H7 (cell line): ENCODE measurements at regions not wholly inside any gene's neighbourhood (a gene's known extent, or its start where the extent isn't known, plus 50 kb on each side); places are given as distances from the start of the nearest gene placed in this dataset.
"Not testable (repeated sequence)": the region's sequence is repeated elsewhere in the genome, so short reads cannot be mapped to it uniquely, and the experiment has no call there.

Source experiments
- DNase-seq: peaks from one replicate; pipeline ENCODE4 v3.0.0; 2012
- H3K27me3 ChIP-seq: 2 replicates; pipeline ENCODE4 v1.6.0; 2011; ENCODE audit warnings: mild to moderate bottlenecking, low read length; ENCODE audit not compliant: control insufficient read depth, insufficient read depth
- H3K36me3 ChIP-seq: replicated peaks from 2 replicates; pipeline ENCODE4 v1.5.1; 2011; ENCODE audit warnings: low read length; ENCODE audit not compliant: control insufficient read depth, insufficient read depth
- H3K4me3 ChIP-seq: 2 replicates; pipeline ENCODE4 v1.5.1; 2011; ENCODE audit warnings: low read depth, mild to moderate bottlenecking, control low read depth, low read length, moderate library complexity; ENCODE audit not compliant: insufficient read depth

DNA sequence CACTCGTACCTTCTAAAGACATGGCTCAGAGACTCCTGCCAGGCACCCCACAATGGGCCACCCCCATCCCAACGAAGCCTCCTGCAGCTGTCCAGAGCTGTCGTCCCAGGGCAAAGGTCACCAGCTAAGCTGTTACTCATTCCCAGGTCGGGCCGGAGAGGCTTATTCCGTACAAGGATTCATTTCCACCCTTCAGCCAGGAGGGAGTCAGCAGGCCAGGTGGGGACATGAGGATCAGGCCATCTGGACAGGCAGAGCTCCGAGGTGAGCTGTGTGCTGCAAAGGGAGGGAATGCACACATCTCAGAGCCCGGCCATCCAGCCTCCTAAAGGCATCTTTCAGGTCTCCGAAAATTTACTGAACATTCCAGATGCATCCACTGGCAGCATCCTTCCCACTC lies 63.9 kb upstream of the NANOS1 start:
- Histone ChIP-seq H3K27me3 (no peaks in the 10 kb centered on the region; the same call in 1 of the 2 replicates), H3K4me3 (no peak overlapping the region), H3K36me3 (no peaks in the 10 kb centered on the region)
- no peak for DNase-seq

DNA sequence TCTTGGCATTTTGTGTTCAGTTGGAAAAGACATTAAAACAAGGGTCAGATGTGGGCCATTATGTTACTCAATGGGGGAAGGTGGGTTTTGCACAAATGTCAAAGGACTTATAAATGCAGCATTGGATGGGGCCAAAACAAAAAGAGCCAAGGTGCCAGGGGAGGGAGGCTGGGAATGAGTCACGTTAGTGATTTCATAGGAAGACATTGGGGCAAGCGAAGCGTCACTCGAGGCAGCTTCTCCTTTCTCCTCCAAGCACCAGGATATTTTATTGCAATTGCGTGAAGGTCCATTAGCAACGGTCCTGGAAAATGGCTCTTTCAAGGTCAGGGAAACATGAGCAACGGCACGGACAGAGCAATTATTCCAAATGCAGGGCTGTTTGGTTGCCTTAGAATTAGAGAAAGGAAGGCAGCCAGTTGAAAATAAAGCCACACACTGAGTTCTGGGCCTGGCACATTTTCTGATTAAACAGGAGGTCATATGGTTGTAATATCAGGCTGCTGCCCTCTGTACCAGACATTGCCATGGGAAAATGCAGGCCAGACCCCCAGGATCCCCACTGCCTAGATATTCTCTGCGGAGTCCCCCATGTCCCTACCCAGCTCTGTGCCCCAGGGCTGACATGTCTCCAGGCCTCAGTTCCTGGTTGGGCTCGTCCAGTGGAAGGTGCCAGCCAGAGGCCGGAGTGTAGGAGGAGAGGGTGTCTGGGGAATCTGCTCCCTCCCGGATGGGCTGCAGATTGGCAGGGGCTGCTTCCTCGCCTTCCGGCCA lies 63.3 kb upstream of the NANOS1 start:
- Histone ChIP-seq H3K27me3 (no peaks in the 10 kb centered on the region; the same call in 1 of the 2 replicates), H3K4me3 (no peak overlapping the region), H3K36me3 (no peaks in the 10 kb centered on the region)
- no peak for DNase-seq

DNA sequence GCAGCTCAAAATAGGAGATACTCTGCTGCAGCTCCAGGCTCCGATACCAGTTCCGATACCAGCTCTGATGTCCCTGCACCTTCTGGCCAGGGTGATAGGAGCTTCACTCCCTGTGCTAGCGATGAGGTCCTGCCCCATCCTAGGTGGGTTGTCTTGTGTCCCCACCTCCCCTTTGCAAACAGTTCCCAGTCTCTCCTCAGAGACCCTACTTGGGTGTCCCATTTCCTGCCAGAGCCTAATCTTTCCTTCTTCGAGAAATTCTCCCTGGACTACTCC lies 62.7 kb upstream of the NANOS1 start:
- no peak for DNase-seq

DNA sequence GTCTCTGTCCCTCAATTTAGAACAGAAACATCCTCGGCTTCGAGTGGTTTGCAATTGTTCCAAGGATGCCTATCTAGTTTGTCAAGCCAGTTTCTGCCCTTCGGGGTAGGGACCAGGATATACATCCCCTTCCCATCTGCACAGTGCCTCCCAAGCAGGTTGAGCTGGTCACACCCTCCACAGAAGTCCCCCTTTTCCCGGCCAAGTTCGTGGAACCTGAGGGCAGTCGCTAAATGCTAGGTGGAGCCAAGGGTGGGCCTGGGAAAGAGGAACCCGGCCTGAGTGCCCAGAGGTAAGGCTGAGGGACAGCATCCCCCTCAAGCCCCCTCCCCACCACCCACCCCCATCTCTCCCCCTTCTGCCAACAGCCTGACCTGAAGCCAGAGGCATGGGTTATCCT lies 62.4 kb upstream of the NANOS1 start:
- DNase-seq = no peak
- Histone ChIP-seq H3K36me3 (no peaks in the 10 kb centered on the region), H3K4me3 (no peak overlapping the region), H3K27me3 (no peaks in the 10 kb centered on the region; the same call in 1 of the 2 replicates)

More for the DNA sequence above, 62.7 kb upstream of the NANOS1 start:
- H3K27me3 ChIP-seq = no peaks in the 10 kb centered on the region; the same call in 1 of the 2 replicates
- no peaks in the 10 kb centered on the region for H3K36me3 ChIP-seq
- H3K4me3 ChIP-seq = no peak overlapping the region

DNA sequence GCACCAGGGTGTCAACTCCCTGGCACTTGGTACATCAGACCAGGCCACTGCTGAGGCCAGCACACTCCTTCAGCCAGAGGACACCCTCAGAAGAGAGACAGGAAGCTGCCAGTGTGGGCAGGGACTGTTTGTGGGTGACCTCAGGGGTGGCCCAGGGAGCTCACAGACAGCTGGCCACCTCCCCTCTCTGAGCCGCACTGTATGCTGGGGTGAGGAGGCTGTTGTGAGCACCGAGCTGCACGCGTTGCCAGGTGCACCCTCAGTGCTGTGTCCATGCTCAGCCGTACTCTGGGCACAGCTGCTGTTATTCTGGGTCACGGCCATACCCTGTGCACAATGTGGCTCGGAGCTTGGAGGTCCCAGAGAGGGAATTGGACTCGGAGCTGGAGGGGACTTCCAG lies 61.5 kb upstream of the NANOS1 start:
- Histone ChIP-seq H3K27me3 (no peaks in the 10 kb centered on the region; the same call in 1 of the 2 replicates), H3K4me3 (no peak overlapping the region), H3K36me3 (no peaks in the 10 kb centered on the region)
- no peak for DNase-seq

DNA sequence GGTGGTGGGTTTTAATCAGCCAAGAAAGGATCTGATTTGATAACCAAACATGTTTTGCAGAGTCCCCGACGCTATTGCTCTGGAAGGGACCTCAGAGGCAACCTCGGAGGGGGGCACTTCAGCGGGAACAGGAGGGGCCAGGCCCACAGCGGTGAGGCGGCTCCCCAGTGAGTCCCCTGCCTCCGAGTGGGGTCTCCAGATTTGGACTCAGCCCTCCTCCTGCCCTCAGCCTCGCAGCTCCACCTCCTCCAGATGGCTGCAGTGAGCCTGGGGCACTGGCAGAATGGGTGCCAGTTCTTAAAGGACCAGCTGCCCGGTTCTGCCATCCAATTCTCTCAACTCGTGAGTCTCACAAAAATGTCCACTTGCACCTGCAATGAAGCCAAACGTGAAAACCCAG lies 61.0 kb upstream of the NANOS1 start:
- no peak for DNase-seq
- H3K27me3 ChIP-seq = no peaks in the 10 kb centered on the region; the same call in 1 of the 2 replicates
- no peaks in the 10 kb centered on the region for H3K36me3 ChIP-seq
- H3K4me3 ChIP-seq = no peak overlapping the region

DNA sequence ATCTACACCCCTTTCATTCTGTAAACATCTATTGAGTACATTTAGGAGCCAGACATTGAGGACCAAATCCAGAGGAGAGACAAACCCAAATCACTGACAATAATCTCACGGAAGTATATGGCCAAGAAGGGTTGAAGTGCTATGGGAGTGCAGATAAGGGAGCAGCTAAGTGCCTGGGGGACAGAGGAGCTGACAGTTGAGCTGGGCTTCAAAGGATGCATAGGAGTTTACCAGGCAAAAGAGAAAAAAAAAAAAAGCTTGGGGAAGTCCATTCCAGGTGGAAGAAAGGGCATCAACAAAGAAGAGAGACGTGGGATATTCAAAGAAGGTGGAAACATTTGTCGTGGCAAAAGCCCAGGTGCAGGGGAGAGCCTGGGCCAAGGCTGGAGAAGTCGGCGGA lies 60.5 kb upstream of the NANOS1 start:
- H3K4me3 ChIP-seq = no peak overlapping the region
- no peak for DNase-seq

DNA sequence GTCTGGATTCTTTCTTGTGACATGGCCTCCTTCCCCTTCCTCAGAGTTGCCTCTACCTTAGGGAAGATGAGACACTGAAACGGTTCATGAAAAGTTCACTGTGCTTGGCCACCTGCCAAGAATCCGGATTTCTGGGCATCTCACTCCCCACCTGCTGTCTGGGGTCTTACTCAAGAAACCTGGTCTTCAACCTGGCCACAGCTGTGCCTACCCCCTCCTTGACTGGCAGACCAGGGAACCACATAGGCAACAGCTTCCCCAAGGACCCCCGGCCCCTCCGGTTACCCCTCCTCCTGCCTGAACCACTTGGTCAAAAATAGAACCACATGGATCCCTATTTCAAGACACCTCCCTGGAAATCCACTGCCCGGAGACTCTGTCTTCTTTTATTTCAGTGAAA lies 58.7 kb upstream of the NANOS1 start:
- no peak for DNase-seq
- Histone ChIP-seq H3K4me3 (no peak overlapping the region), H3K27me3 (no peaks in the 10 kb centered on the region; the same call in 1 of the 2 replicates), H3K36me3 (no peaks in the 10 kb centered on the region)

More for the DNA sequence above, 60.5 kb upstream of the NANOS1 start:
- Histone ChIP-seq H3K36me3 (no peaks in the 10 kb centered on the region), H3K27me3 (no peaks in the 10 kb centered on the region; the same call in 1 of the 2 replicates)

DNA sequence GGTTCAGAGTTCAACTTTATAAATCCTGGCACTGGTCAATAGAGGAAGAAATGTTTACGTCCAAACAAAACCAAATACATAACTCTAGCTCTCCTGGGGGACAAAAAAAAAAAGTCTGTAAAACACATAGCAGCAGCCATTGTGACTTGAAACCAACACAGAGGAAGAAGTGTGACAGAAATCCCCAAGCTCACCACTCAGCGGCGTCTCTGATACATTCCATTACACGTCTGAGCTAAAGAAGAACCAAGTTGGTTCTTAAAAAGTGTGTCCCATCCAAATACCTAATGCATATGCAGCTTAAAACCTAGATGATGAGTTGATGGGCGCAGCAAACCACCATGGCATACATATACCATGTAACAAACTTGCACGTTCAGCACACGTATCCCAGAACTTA lies 58.3 kb upstream of the NANOS1 start:
- Histone ChIP-seq H3K4me3 (no peak overlapping the region), H3K27me3 (no peaks in the 10 kb centered on the region; the same call in 1 of the 2 replicates), H3K36me3 (no peaks in the 10 kb centered on the region)
- no peak for DNase-seq

DNA sequence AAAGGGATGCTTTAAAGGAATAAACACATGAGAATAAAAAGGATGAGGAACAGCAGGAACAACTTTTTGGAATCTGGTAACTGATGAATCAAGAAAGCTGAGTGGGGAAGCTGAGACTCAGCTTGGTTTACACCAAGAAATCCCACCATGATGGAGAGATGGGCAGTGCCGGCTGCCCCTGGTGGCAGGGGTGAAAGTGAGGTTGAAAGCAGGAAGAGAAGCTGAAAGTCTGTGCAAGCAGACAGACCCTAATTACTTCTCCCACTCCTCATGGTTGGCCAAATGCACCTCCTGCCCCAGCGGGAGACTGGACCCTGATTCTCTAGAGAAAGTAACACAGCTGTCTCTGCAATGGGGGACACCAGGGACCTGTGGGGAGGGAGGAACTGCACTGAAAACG lies 57.6 kb upstream of the NANOS1 start:
- Histone ChIP-seq H3K27me3 (no peaks in the 10 kb centered on the region; the same call in 1 of the 2 replicates), H3K36me3 (no peaks in the 10 kb centered on the region)
- no peak for DNase-seq

DNA sequence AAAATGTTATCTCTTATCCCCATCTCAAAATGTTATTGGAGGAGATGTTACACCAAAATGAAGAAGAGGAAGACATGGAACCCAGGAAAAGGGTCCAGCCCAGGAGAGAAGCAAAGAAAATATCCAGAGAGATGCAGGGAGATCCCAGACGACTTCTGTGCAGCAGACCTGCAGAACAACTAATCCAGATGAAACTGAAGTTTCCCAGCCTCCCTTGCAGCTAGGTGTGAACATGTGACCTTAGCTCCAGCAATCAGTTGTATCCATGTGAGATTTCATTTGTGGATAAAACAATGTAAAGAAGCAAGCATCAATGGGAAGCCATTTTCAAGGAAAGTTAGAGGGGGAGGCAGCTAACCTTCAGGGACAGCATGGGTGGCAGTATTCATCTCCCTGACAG lies 55.8 kb upstream of the NANOS1 start:
- no peaks in the 10 kb centered on the region; the same call in 1 of the 2 replicates for H3K27me3 ChIP-seq
- H3K4me3 ChIP-seq = no peak overlapping the region
- no peak for DNase-seq
- H3K36me3 ChIP-seq = no peaks in the 10 kb centered on the region

More for the DNA sequence above, 57.6 kb upstream of the NANOS1 start:
- no peak overlapping the region for H3K4me3 ChIP-seq

DNA sequence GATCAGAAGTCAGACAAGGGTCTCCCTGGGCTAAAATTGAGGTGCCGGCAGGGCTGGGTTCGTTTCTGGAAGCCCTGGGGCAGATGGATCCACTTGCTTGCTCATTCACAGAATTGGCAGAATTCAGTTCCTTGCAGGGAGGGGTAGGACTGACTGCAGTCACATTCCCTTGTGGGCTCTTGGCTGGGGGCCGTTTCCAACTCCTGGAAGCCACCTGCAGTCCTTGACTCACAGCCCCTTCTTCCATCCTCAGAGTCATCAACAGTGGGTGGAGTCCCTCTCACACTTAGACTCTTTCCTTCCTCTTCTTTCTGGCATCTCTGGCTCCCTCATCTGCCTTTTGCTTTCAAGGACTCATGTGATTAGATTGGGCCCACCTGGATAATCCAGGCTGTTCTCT lies 54.6 kb upstream of the NANOS1 start:
- Histone ChIP-seq H3K27me3 (no peaks in the 10 kb centered on the region), H3K36me3 (no peaks in the 10 kb centered on the region), H3K4me3 (no peak overlapping the region)
- DNase-seq = no peak

DNA sequence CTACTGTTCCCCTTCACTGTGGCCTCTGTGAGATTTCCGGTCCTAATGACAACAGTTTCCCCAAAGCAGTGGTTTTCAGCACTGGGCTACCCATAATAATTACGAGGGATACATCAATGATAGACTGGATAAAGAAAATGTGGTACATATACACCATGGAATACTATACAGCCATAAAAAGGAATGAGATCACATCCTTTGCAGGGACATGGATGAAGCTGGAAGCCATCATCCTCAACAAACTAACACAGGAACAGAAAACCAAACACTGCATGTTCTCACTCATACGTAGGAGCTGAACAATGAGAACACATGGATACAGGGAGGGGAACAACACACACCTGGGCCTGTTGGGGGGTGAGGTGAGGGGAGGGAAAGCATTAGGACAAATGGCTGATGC lies 53.3 kb upstream of the NANOS1 start:
- not testable (repeated sequence) for DNase-seq, H3K4me3 ChIP-seq, H3K27me3 ChIP-seq, H3K36me3 ChIP-seq

DNA sequence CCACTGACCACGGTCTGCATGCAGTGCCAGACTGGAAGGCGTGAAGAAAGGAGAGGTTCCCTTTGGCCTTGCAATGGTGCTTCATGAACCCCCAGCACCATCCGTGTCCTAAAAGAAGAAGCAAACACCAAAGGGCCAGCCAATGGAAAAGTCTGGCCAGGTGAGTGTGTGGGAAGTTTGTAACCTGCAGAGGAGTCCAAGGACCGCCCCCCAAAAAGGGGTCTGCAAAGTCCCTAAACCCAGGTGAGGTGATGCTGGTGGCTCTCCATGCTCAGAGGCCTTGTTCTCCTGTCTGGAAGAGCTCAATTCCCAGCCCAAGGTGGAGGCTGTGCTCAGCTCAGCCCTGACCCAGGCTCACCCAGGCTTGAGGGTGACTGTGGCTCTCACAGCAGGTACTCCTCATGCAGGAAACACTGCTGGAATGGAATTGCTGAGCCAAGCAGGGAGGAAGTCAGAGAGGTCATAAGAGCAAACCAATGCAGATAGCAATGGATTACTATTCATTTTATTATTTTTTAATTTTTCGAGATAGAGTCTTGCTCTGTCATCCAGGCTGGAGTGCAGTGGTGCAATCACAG lies 52.4 kb upstream of the NANOS1 start:
- no peak for DNase-seq
- Histone ChIP-seq H3K4me3 (no peak overlapping the region), H3K36me3 (no peaks in the 10 kb centered on the region), H3K27me3 (no peaks in the 10 kb centered on the region)

DNA sequence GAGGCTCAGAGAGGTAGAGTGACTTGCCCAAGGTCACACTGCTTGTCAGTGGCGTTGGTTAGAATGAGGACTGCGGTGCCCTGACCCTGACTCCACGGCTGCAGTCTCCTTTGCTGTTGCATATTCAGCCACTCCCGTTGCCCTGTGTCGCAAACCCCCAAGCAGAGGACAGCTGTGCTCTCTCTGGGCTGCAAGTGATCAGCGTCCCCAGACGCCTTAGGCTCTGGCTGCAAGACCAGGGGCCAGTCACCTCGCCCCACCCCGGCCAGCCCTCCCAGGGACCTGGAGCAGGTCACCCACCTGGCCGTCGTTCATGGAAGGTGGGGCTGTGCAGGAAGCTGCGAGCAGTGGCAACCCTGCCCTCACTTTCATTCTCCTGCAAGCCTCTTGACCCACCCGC lies 51.7 kb upstream of the NANOS1 start:
- Histone ChIP-seq H3K27me3 (no peaks in the 10 kb centered on the region), H3K36me3 (no peaks in the 10 kb centered on the region), H3K4me3 (no peak overlapping the region)
- no peak for DNase-seq
